GM23338 (cell line): ENCODE measurements at regions not wholly inside any gene's neighbourhood (a gene's known extent, or its start where the extent isn't known, plus 50 kb on each side); places are given as distances from the start of the nearest gene placed in this dataset.

Experiments
- ATAC-seq: fragments of 200-7000 bp; cut with Tn5 transposase; 3 replicates; pipeline ENCODE4 v1.9.1; 2020
- DNase-seq: peaks from one replicate; pipeline ENCODE4 v3.0.0-alpha.2; 2015; ENCODE audit warnings: low spot score
- H2AFZ ChIP-seq: fragments of 200-600 bp; sonication (generic); 2 replicates; pipeline ENCODE4 v1.8.0; 2016; ENCODE audit warnings: antibody characterized with exemption, mild to moderate bottlenecking, moderate library complexity
- H3F3A ChIP-seq: fragments of 200-600 bp; sonication (generic); replicated peaks from 2 replicates; pipeline ENCODE4 v1.8.0; 2017; ENCODE audit warnings: antibody characterized with exemption, mixed run types, low read depth
- H3K27ac ChIP-seq: fragments of 200-600 bp; sonication (generic); 2 replicates; pipeline ENCODE4 v1.6.1; 2016; ENCODE audit warnings: low read depth
- H3K27me3 ChIP-seq: fragments of 200-600 bp; sonication (generic); 2 replicates; pipeline ENCODE4 v1.8.0; 2016; ENCODE audit warnings: mild to moderate bottlenecking, mixed run types, moderate library complexity; ENCODE audit not compliant: insufficient read depth
- H3K36me3 ChIP-seq: fragments of 200-600 bp; sonication (generic); 2 replicates; pipeline ENCODE4 v1.8.0; 2016; ENCODE audit warnings: mild to moderate bottlenecking; ENCODE audit not compliant: insufficient read depth
- H3K4me1 ChIP-seq: fragments of 200-600 bp; sonication (generic); 2 replicates; pipeline ENCODE4 v1.8.0; 2016; ENCODE audit warnings: mild to moderate bottlenecking, moderate library complexity; ENCODE audit not compliant: insufficient read depth
- H3K4me2 ChIP-seq: fragments of 200-600 bp; sonication (generic); 2 replicates; pipeline ENCODE4 v1.7.1; 2017; ENCODE audit warnings: mixed run types
- H3K4me3 ChIP-seq: fragments of 200-600 bp; sonication (generic); 2 replicates; pipeline ENCODE4 v1.6.1; 2016; ENCODE audit warnings: mixed run types
- H3K79me2 ChIP-seq: fragments of 200-600 bp; sonication (generic); replicated peaks from 2 replicates; pipeline ENCODE4 v1.8.0; 2017; ENCODE audit warnings: mild to moderate bottlenecking; ENCODE audit not compliant: insufficient read depth
- H3K9me2 ChIP-seq: fragments of 200-600 bp; sonication (generic); 2 replicates; pipeline ENCODE4 v1.8.0; 2017; ENCODE audit not compliant: insufficient read depth
- H4K20me1 ChIP-seq: fragments of 200-600 bp; sonication (generic); replicated peaks from 2 replicates; pipeline ENCODE4 v1.8.0; 2017; ENCODE audit warnings: mild to moderate bottlenecking; ENCODE audit not compliant: insufficient read depth
- H3K27ac Mint-ChIP-seq: 2 replicates; pipeline ENCODE4 v1.8.0; 2020; ENCODE audit warnings: inconsistent platforms, mild to moderate bottlenecking, moderate library complexity, mixed read lengths
- H3K27me3 Mint-ChIP-seq: 3 replicates; pipeline ENCODE4 v1.8.0; 2022; ENCODE audit warnings: low read depth, mild to moderate bottlenecking, moderate library complexity, mixed read lengths, inconsistent platforms; ENCODE audit not compliant: insufficient read depth, poor library complexity
- H3K36me3 Mint-ChIP-seq: 3 replicates; pipeline ENCODE4 v1.8.0; 2021; ENCODE audit warnings: low read depth, mild to moderate bottlenecking, inconsistent platforms, moderate library complexity, mixed read lengths
- H3K4me1 Mint-ChIP-seq: 3 replicates; pipeline ENCODE4 v1.8.0; 2020; ENCODE audit warnings: mild to moderate bottlenecking, inconsistent platforms, mixed read lengths
- H3K4me3 Mint-ChIP-seq: 3 replicates; pipeline ENCODE4 v1.8.0; 2021; ENCODE audit warnings: moderate library complexity, mild to moderate bottlenecking, inconsistent platforms, mixed read lengths
- H3K9me3 Mint-ChIP-seq: 3 replicates; pipeline ENCODE4 v1.8.0; 2020; ENCODE audit warnings: moderate library complexity, mild to moderate bottlenecking, inconsistent platforms, mixed read lengths
- EZH2 ChIP-seq: fragments of 200-600 bp; sonication (generic); IDR thresholded peaks from one replicate; pipeline ENCODE4 v1.8.0; 2017; ENCODE audit warnings: antibody characterized with exemption, mild to moderate bottlenecking, low read depth; ENCODE audit not compliant: unreplicated experiment
- EZH2phosphoT487 ChIP-seq: fragments of 200-600 bp; sonication (generic); IDR thresholded peaks from one replicate; pipeline ENCODE4 v1.8.1; 2018; ENCODE audit warnings: antibody characterized with exemption; ENCODE audit not compliant: unreplicated experiment
- JUNB ChIP-seq: IDR thresholded peaks from one replicate; pipeline ENCODE4 v1.6.1; 2016; ENCODE audit warnings: antibody characterized with exemption; ENCODE audit not compliant: unreplicated experiment
- NANOG ChIP-seq: IDR thresholded peaks from 2 replicates; pipeline ENCODE4 v1.6.1; 2016; ENCODE audit warnings: antibody characterized with exemption, borderline replicate concordance
- POLR2AphosphoS5 ChIP-seq: IDR thresholded peaks from 2 replicates; pipeline ENCODE4 v1.6.1; 2016; ENCODE audit warnings: antibody characterized with exemption, low read depth
- STAT1 ChIP-seq: IDR thresholded peaks from one replicate; pipeline ENCODE4 v1.6.1; 2016; ENCODE audit warnings: antibody characterized with exemption; ENCODE audit not compliant: unreplicated experiment
- ZNF114 ChIP-seq: fragments of 250-450 bp; sonication (Bioruptor Pico); IDR thresholded peaks from 2 replicates; pipeline ENCODE4 v1.5.0; 2020; ENCODE audit warnings: mild to moderate bottlenecking, moderate library complexity
- ZNF331 ChIP-seq: fragments of 250-450 bp; sonication (Bioruptor Pico); IDR thresholded peaks from 2 replicates; pipeline ENCODE4 v1.5.0; 2020; ENCODE audit warnings: low read depth, mild to moderate bottlenecking, moderate library complexity
- ZNF462 ChIP-seq: fragments of 250-450 bp; sonication (Bioruptor Pico); IDR thresholded peaks from 2 replicates; pipeline ENCODE4 v1.5.0; 2020; ENCODE audit warnings: mild to moderate bottlenecking, moderate library complexity

DNA sequence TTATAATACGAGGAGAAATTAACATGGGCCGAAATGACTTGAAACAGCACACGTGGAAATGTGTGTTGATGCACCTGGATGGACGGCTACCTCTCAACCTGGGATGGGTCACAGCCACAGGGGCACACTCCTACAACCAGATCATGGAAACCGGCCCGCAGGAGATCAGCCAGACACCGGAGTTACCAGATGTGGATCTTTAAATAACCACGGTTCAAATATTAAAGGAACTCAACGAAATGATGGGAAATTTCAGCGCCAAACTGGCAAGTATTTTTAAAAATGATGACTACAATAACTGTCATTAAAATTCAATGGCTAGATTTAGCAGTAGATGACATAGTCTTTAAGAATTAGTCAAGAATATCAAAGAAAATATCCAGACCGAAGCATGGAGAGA lies 166.9 kb upstream of the GPR12 start:
- no peak overlapping the region for H3K27ac Mint-ChIP-seq
- Histone ChIP-seq H3K4me3 (no peak overlapping the region), H3K36me3 (no peaks in the 10 kb centered on the region), H3K9me2 (no peaks in the 10 kb centered on the region), H3K4me1 (no peaks in the 10 kb centered on the region), H2AFZ (no peak overlapping the region), H3K27ac (no peak overlapping the region), H3F3A (no peaks in the 10 kb centered on the region), H3K4me2 (no peak overlapping the region), H4K20me1 (no peaks in the 10 kb centered on the region), H3K27me3 (no peaks in the 10 kb centered on the region), H3K79me2 (no peaks in the 10 kb centered on the region)
- no peak overlapping the region for H3K4me3 Mint-ChIP-seq
- TF ChIP-seq JUNB (no peak), NANOG (no peak), ZNF331 (CRISPR knock-in tag) (no peak), POLR2AphosphoS5 (no peak), EZH2phosphoT487 (no peak), ZNF114 (CRISPR knock-in tag) (no peak), EZH2 (no peak)
- H3K9me3 Mint-ChIP-seq, result no peaks in the 10 kb centered on the region
- no peaks in the 10 kb centered on the region for H3K27me3 Mint-ChIP-seq
- ATAC-seq (no peak), DNase-seq (no peak)
- peaks cover 2% of the 10 kb centered on the region; the same call in 2 of the 3 replicates for H3K4me1 Mint-ChIP-seq
- H3K36me3 Mint-ChIP-seq, result no peaks in the 10 kb centered on the region

DNA sequence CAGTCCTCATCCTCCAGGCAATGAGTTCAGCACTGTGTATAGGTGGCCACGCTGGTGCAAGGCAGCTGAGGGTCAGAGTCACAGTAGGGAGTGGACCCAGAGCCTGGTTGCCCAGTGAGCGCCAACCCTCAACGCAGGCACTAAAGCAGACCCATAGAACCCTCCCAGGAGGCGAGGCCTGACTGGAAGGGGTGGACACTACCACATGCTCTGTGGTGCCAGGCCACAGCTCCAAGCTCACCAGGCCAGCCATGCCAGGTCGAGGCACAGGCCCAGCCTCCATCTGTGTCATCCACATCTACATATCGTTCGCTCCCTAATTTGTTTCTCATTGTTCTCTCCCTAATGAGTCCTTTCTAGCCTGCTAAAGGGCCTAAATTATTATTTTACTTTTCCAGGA lies 165.8 kb upstream of the GPR12 start:
- H3K27me3 Mint-ChIP-seq, result no peaks in the 10 kb centered on the region
- TF ChIP-seq STAT1 (no peak), EZH2 (no peak), ZNF331 (CRISPR knock-in tag) (no peak), ZNF114 (CRISPR knock-in tag) (no peak)
- ATAC-seq (no peak), DNase-seq (no peak)
- Histone ChIP-seq H2AFZ (no peak overlapping the region), H3K4me3 (no peak overlapping the region), H3K4me2 (no peak overlapping the region), H3K79me2 (no peaks in the 10 kb centered on the region), H3K4me1 (no peaks in the 10 kb centered on the region), H3K27ac (no peak overlapping the region), H3F3A (no peaks in the 10 kb centered on the region), H4K20me1 (no peaks in the 10 kb centered on the region), H3K27me3 (no peaks in the 10 kb centered on the region), H3K36me3 (no peaks in the 10 kb centered on the region), H3K9me2 (no peaks in the 10 kb centered on the region)
- H3K9me3 Mint-ChIP-seq, result no peaks in the 10 kb centered on the region
- no peak overlapping the region for H3K4me3 Mint-ChIP-seq
- peaks cover 2% of the 10 kb centered on the region; the same call in 2 of the 3 replicates for H3K4me1 Mint-ChIP-seq
- no peak overlapping the region for H3K27ac Mint-ChIP-seq
- H3K36me3 Mint-ChIP-seq, result no peaks in the 10 kb centered on the region

DNA sequence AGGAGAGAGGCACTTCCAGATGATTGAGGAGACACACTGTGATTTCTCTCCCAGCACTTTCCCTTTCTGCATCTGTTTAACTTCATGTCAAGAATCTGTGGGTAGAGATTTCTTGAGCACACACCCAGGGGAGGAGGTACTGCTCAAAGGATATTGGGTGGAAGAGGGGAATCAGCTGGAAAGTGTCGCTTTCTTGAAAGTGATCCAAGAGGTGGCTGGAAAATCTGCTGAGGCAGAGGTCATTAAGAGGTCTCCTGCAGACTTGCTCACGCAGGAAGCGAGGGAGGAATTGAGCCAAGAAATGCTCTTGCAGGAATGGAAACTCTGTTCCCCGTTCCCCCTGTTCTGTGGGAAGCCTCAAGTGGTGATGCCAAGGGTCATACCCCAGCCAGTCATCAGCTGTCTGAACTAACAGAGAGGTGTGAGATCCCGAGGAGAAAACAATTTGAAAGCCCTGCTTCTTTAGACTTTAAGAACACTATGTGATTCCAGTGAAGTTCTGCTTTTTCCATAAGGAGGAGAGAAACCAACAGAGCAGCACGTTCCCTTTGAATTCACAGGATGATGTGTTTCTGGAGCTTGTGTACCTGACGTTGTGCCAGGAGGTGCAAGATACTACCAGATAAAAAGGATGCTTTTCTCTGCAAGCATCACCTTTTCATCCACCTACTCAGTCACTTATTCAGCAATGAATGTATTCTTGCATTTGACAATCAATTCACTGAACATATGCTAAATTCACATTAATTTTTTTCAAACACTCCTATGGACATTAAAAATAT lies 163.4 kb upstream of the GPR12 start:
- Histone ChIP-seq H3K36me3 (no peaks in the 10 kb centered on the region), H3K4me1 (no peaks in the 10 kb centered on the region), H3K4me3 (no peak overlapping the region), H2AFZ (no peak overlapping the region), H3K27ac (no peak overlapping the region), H3F3A (no peaks in the 10 kb centered on the region), H3K27me3 (no peaks in the 10 kb centered on the region), H3K79me2 (no peaks in the 10 kb centered on the region), H3K4me2 (no peak overlapping the region), H3K9me2 (no peaks in the 10 kb centered on the region), H4K20me1 (no peaks in the 10 kb centered on the region)
- ATAC-seq (no peak), DNase-seq (no peak)
- H3K36me3 Mint-ChIP-seq, result no peaks in the 10 kb centered on the region
- no peak overlapping the region for H3K4me3 Mint-ChIP-seq
- no peaks in the 10 kb centered on the region for H3K4me1 Mint-ChIP-seq
- no peaks in the 10 kb centered on the region for H3K9me3 Mint-ChIP-seq
- H3K27me3 Mint-ChIP-seq, result peaks cover 2% of the 10 kb centered on the region
- H3K27ac Mint-ChIP-seq, result no peak overlapping the region
- no peak for TF ChIP-seq ZNF462
